GM21619 (cell line): ENCODE measurements at regions not wholly inside any gene's neighbourhood (a gene's known extent, or its start where the extent isn't known, plus 50 kb on each side); places are given as distances from the start of the nearest gene placed in this dataset.
"Not testable (repeated sequence)": the region's sequence is repeated elsewhere in the genome, so short reads cannot be mapped to it uniquely, and the experiment has no call there.

Experiments used
- ATAC-seq: cut with Tn5 transposase; IDR thresholded peaks from one replicate; pipeline ENCODE4 v1.9.1; 2021; ENCODE audit not compliant: unreplicated experiment

DNA sequence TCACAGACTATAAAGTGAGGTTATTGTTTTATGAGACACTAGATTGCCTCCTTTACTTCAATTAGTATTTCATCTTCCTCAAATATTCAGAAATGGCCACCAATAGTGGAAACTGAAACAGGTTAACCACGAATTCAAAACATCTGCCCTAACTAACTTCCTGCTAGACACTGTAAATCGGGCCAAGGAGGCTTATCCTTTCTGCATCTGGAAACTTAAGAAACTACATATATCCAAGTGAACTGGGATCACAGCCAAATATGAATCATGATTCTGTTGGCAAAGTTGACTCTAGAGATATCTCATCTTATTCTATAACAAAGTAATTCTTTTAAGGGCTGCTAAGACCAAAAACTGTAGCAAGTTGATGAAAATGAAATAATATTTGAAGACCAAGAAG is 136.6 kb upstream of the ZC3H15 start:
- peak; percentile 59 for ATAC-seq

DNA sequence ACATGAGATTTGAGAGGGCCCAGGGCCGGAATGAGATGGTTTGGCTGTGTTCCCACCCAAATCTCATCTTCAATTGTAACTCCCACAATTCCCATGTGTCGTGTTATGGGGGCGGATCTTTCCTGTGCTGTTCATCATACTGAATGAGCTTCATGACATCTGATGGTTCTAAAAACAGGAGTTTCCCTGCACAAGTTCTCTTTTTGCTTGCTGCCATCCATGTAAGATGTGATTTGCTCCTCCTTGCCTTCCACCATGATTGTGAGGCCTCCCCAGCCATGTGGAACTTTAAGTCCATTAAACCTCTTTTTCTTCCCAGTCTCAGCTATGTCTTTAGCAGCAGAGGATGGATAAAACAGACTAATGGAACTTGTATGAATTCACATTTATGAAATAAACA is 131.9 kb upstream of the ZC3H15 start:
- ATAC-seq, result not testable (repeated sequence)

DNA sequence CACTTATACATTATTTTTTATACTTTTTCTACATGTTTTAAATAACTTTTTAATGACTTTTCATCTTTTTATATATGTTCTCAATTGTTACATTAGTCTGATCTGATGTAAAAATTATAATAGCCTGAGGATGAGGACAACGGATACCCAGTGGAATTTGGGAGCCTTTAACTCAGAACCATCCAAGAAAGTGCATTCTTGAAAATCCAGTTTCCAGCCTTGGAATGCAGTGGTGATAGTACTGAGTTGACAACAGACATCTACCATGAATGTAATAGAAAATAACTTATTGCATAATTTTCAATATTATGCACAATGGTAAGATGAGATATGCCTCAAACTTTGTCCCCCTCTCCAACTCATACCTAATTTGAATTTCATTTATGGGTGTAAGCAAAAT is 120.7 kb upstream of the ZC3H15 start:
- no peak for ATAC-seq

DNA sequence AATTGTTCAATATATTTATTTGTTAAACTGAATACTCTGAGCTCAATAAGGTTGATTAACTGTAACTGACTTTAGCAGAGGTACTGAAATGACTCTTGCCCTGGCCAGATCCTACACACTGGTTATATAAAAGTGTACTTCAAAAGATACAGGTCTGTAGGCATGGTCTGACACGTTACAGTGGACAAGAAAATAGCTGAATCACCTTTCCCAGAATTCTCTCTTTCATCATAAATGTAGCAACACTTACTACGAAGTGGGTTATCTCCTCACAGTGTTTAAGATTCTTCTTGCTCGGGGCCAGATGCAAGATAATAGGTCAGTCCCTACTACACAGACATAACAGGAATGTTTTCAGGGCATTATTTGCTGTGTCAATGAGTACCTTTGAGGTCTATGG is 107.0 kb upstream of the ZC3H15 start:
- no peak for ATAC-seq

DNA sequence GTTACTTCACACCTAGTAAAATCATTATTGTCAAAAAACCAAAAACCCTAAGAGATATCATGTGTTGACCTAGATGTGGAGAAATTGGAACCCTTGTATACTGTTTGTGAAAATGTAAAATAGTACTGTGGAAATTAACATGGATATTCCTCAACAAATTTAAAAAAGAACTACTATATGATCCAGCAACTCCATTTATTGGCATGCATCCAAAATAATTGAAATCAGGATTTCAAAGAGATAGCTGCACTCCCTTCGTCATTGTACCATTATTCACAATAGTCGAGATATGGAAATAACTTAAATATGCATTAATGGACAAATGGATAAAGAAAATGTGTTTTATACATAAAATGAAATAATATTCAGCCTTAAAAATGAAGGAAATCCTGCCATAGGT is 105.3 kb upstream of the ZC3H15 start:
- ATAC-seq, result no peak

DNA sequence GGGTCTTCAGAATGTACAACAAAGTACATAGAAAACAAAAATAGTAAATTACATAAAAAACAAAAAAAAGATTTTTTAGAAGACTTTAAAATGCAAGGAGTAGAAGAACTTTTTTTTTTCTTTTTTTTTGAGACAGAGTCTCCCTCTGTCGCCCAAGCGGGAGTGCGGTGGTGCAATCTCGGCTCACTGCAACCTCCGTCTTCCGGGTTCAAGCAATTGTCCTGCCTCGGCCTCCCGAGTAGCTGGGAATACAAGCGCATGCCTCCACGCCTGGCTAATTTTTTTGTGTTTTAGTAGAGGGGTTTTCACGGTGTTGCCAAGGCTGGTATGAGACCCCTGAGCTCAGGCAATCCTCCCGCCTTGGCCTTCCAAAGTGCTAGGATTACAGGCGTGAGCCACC is 104.5 kb upstream of the ZC3H15 start:
- ATAC-seq, result no peak

DNA sequence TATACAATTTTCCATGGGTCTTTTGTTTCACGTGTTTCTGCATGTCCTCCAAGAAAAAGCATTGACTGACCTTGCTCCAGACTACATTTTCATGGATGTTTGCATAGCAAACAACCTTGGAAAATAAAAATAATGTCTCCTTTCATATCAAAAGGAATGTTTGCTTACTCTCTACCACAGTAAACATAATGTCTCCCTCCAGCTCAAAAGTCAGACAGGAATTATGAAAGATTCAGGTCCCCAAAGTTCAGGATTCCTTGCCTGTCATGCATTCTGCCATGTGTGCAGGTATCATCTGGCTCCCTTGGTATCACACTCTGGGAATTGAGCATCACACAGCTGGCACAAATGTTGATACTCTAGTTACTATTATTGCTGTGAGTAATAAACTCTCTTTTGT is 103.1 kb upstream of the ZC3H15 start:
- no peak for ATAC-seq

DNA sequence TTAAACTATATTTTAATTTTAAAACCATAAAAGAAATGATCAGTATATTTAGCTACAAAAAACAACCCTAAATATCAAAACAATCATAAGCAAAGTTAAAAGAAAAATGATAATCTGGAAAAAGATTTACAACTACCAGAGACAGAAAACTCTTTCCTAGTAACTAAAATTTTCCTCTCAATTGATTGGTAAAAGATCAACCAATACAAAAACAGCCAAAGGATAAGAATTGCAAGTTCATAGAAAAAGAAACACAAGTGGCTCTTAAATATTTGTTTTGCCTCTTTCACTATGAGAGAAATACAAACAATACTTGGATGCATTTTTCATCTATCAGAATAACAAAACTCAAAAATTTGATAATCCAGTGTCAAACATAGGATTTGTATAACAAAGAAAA is 101.8 kb upstream of the ZC3H15 start:
- ATAC-seq, result no peak

DNA sequence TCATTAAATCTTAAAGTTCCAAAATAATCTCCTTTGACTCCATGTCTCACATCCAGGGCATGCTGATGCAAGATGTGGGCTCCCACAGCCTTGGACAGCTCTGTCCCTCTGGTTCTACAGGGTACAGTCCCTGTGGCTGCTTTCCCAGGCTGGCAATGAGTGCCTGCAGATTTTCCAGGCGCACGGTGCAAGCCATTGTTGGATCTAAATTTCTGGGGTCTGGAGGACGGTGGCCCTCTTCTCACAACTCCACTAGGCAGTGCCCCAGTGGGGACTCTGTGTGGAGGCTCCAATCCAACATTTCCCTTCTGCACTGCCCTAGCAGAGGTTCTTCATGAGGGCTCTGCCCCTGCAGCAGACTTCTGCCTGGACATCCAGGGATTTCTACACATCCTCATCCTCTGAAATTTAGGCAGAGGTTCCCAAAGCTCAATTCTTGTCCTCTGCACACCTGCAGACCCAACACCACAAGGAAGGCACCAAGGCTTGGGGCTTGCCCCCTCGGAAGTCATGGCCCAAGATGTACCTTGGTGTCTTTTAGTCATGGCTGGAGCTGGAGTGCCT is 100.3 kb upstream of the ZC3H15 start:
- not testable (repeated sequence) for ATAC-seq

DNA sequence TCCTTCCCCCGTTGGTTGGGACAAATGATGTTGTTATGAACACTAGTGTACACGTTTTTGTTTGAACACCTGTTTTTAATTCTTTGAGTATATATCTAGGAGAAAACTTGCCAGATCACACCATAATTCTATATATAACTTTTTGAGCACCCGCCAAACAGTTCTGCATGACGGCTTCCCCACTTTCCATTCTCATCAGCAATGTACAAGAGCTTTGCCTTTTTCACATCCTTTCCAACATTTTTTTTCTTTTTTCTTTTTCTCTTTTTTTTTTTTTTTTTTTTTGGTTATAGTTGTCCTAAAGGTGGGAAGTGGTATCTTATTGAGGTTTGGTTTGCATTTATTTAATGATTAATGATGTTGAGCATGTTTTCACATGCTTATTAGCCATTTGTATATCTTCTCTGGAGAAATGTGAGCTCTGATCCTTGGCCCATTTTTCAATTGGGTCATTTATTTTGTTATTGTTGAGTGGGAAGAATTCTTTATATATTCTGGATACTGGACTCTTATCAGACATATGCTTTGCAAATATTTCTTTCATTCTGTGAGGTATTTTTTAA is 86.9 kb upstream of the ZC3H15 start:
- ATAC-seq, result peak; percentile 83

DNA sequence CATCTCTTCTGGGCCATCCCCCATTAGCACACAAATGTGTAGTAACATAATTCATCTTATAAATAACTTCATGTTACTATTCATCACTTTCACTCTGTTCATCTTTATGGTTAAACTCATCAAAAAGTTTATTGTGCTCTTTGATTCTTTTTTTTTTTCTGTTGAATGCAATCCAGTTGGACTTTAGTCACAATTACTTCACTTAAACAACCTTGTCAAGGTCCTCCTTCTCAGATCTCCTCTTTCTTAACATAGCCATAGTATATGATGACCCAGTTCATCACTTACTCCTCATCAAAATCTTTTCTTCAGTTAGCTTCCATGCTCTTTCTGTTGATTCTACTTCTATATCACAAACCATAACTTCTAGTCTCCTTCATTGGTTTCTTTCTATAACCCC is 80.2 kb upstream of the ZC3H15 start:
- ATAC-seq, result no peak

DNA sequence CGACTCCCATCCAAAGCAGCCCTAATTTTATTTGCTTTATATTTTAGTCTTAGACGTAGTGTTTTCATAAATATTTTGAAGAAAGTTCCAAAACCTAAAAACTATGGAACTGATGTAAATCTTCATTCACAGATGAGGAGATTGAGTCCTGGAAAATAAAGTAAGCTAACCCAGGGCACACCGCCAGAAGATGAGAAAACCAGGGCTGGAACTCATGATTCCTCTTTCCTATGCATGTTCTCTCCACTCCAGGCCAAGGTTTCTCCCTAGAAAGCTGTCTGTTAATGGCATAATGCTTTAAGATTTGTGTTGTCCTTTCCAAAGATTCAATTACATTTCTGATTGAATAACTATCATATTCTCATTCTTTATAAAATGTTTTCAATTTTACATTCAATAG is 78.4 kb upstream of the ZC3H15 start:
- no peak for ATAC-seq

DNA sequence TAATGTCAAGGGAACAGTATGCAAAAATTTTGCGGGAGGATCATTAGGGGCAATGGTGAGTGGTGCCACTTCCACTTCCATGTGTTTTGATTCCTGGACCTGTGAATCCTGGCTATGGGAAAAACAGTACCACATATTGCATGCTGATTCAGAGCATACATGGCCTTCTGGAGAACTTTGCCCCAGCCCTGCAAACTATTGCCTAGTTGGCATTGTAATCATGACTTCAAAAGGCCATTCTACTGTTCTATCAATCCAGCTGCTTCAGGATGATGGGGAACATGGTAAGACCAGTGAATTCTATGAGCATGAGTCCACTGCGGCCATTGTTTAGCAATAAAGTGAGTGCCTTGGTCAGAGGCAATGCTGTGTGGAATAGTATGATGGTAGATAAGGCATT is 75.3 kb upstream of the ZC3H15 start:
- ATAC-seq, result no peak

DNA sequence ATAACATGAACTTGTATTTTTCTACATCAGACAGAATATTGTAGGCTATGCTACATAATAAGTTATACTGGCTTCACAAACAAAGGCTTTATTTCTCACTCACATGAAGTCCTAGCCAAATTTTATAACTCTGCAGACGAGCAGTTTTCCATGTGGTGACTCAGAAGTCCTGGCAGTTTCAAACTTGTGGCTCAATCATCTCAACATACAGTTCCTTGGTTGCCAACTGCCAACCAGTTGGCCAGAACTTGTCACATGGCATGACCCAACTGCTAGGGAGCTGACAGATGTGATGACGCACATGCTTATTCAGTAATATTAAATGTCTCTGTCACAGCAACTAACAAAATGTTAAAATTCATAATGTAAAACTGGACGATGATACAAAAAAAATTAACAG is 63.8 kb upstream of the ZC3H15 start:
- ATAC-seq, result no peak

DNA sequence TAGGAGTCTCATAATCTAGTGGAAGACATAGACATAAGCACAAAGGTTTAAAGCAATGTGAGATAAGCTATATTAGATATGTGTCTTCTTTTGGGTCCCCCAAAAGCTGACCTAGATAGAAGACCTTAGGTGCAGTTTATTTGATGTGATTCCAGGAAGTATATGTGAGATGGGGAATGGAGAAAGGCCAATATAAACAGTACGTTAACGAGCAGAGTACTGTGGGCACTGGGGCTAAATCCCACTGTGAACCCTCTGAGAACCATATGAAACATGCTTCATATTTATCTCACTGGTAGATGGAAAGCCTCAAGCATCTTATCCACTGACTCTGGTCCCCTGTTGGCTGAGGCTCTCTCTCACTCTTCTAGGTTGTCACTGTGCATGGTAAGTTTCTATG is 62.6 kb upstream of the ZC3H15 start:
- ATAC-seq, result no peak

DNA sequence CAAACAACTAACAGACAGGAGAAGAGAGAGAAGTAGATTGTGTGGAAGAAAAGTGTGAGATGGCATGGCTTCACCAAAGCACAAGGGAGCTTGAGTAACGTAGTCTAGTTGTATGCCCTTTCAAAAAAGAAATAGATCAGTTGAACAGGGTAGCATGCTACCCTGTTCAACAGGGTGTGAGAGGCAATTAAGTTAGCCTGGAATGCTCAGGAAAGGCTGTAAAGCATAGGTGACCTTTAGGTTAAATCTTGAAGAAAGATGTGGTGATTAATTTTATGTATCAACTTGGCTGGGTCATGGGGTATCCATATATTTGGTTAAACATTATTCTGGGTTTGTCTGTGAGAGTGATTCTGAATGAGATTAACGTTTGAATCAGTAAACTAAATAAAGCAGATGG is 61.8 kb upstream of the ZC3H15 start:
- no peak for ATAC-seq

DNA sequence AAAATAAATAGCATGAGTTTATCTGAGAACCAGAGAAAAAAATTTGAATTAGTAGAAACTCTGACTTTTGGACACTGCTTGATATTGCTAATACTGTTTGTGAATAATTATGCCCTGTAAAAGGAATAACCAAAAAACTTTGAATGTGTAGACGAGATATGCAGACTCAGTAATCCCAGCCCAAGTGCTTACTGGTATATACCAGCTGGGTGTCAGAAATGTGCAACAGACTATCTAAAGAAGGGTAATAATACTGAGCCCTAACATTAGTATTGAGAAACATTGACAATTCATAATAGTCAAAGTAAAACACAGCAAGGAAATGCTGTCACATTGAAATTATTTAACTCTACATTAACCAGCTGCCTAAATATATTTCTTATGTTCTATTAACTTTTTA is 60.5 kb upstream of the ZC3H15 start:
- ATAC-seq, result no peak

DNA sequence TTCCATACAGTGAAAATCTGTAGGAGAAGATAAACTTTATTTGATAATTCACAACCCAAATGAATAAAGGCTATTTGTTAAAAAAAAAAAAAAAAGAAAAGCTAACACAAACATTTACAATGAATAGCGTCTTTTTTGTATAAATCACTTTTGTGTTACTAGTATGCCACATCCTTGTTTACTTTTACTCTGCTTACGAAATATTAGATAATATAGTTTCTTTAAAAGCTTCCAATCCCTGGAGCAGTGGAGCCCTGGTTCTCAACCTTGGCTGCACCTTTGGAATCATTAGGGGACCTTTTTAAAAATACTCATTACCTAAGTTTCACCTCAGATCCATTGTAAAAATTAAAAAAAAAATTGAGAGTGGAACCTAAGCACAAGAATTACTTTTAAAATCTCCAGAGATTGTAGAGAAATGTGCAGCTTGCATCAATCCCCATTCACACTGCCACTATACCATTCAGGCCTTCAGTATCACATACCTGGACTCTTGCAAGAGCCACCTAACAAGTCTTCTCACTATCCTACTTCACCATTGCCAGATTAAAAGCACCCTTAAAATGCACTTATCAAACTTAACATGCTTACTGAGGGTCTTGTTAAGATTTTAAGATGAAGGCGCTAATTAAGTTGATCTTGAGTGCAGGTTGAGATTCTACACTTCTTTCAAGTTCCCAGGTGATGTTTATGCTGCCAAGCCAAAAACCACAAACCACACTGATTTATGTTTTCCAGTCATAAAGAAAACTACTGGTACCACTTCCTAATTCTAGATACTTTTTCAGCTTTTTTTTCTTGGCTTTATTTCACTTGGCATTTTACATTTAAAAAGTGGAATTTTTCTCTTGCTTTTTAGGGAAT is 59.7 kb upstream of the ZC3H15 start:
- peak; percentile 87 for ATAC-seq

DNA sequence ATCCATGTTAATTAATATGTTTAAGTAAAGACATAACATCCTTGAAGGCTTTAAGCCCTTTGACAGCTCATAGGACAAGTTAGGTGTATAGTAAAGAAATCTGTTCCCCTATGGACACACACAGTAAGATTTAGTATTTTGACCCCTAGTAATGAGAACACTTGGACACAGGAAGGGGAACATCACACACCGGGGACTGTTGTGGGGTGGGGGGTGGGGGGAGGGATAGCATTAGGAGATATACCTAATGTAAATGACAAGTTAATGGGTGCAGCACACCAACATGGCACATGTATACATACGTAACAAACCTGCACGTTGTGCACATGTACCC is 59.1 kb upstream of the ZC3H15 start:
- ATAC-seq, result peak; percentile 29

DNA sequence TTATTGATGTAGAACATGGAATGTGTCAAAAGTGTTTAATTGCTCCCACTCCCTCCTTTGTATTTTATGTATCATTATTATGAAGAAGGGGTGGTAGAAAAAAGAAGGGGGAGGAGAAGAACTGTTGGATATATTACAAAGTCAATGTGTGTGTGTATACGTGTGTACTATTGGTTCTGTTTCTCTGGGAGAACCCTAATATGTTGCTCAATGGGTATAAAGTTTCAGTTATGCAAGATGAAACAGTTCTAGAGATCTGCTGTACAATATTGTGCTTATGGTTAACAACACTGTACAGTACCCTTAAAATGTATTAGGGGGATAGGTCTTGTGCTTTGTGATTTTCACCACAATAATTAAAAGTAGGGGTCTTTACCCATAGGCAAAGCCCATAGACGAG is 58.1 kb upstream of the ZC3H15 start:
- ATAC-seq, result no peak

DNA sequence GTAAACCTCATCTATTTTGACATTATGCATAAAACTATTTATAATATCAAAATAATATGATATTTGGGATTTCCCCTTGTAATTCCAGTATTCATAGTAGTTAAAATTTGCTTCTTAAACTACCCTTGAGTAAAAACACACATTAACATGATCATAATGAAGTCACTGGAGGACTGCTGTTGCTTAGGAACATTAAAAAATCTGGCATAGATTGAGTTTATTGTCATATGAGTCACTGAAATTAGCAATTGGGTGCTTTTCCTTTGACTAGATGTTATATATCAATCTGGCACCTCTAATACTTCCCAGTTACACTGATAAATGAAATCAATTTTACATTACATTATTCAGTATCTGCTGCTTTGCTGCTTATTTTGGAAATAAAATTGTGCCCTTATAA is 57.0 kb upstream of the ZC3H15 start:
- ATAC-seq, result no peak

DNA sequence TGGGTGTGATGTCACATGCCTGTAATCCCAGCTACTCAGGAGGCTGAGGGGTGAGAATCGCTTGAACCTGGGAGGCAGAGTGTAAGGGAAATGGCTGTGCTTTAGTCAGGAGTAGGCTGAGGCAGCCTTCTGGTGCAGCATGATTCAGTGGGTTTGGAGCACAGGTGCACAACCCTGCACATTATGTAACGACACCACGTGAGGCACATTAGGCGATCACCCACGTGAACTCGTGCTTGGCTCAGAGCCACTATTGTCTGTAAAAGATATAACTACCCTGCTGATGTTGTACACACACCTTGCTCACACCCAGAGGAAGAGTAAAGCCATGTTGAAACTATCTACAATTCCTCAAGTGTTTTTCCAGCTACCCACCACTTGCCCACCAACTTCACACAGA is 54.8 kb upstream of the ZC3H15 start:
- ATAC-seq, result no peak

DNA sequence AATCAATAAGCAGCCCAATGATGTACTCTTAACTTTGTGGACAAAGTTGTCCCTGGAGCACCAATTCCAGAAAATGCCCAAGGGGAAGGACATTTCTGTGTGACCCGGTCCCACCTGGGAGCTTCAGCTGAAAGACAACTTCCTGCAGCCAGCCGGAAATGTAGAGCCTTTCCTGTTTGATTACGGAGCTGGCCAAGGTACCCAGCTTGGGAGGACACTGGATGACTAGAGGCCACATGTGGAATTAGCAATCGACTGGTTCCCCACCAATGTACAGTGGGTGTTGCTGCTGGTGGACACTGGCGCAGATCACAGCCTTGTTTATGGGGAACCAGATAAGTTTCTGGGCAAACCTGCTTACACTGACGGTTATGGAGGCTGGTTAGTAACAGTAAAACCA is 53.0 kb upstream of the ZC3H15 start:
- no peak for ATAC-seq
